ENCODE measurements at regions not wholly inside any gene's neighbourhood (a gene's known extent, or its start where the extent isn't known, plus 50 kb on each side); places are given as distances from the start of the nearest gene placed in this dataset.
"Not testable (repeated sequence)": the region's sequence is repeated elsewhere in the genome, so short reads cannot be mapped to it uniquely, and the experiment has no call there.

GRCh38 chr3:159409711-159410110 is 578.9 kb upstream of the IL12A start:
- RAD21 ChIA-PET (ENCODE audit: low non-redundant PET in 1 of 2, low total read pairs in 2 of 2, uncharacterized antibody in 2 of 2, unreplicated experiment in 2 of 2); H2AFZ ChIP-seq (ENCODE audit: low read depth, low read length, poor library complexity, severe bottlenecking); H3K4me2 ChIP-seq (ENCODE audit: low read length); H3K9me2 ChIP-seq (ENCODE audit: insufficient read depth); BruUV-seq (replicated peaks); H3K9me3 ChIP-seq (ENCODE audit: control insufficient read depth in 1 of 2, insufficient read depth in 1 of 2, low read depth in 1 of 2, low read length in 2 of 2); H3K27ac ChIP-seq (ENCODE audit: low read depth, low read length); intact Hi-C loops (cut with micrococcal nuclease); H3K36me3 ChIP-seq (ENCODE audit: control insufficient read depth in 1 of 2, insufficient read depth in 2 of 2, low read length in 2 of 2); H3K27me3 ChIP-seq (ENCODE audit: insufficient read depth, low read length); H3K4me3 ChIP-seq (replicated peaks in 1 of 2; ENCODE audit: low read depth in 1 of 2, low read length in 2 of 2); H4K20me1 ChIP-seq (ENCODE audit: insufficient read depth); CTCF ChIA-PET; DNase-seq (ENCODE audit: low read depth, low spot score); POLR2A ChIA-PET; H3K79me2 ChIP-seq (ENCODE audit: insufficient read depth, low read length); H3K9ac ChIP-seq (ENCODE audit: low read length); H3K4me1 ChIP-seq (ENCODE audit: control insufficient read depth in 1 of 2, insufficient read depth in 2 of 2, low read length in 2 of 2); ATAC-seq: not testable (repeated sequence)
- TF ChIP-seq CBX3 (IDR thresholded peaks at IDR 0.05; ENCODE audit: low read depth) = 0 out of 2 replicates have a peak, but pooled peaks have one; percentile 24

- Histone ChIP-seq H3K9ac (ENCODE audit: low read length) (no peak overlapping the region), H3K4me3 (replicated peaks in 1 of 2; ENCODE audit: low read depth in 1 of 2, low read length in 2 of 2) (no peak overlapping the region), H4K20me1 (ENCODE audit: insufficient read depth) (no peaks in the 10 kb centered on the region), H3K9me3 (ENCODE audit: control insufficient read depth in 1 of 2, insufficient read depth in 1 of 2, low read depth in 1 of 2, low read length in 2 of 2) (no peaks in the 10 kb centered on the region; a peak in 1 of 4 replicates), H3K9me2 (ENCODE audit: insufficient read depth) (no peaks in the 10 kb centered on the region), H3K4me2 (ENCODE audit: low read length) (no peak overlapping the region), H3K36me3 (ENCODE audit: control insufficient read depth in 1 of 2, insufficient read depth in 2 of 2, low read length in 2 of 2) (no peaks in the 10 kb centered on the region), H2AFZ (ENCODE audit: low read depth, low read length, poor library complexity, severe bottlenecking) (no peak overlapping the region), H3K27ac (ENCODE audit: low read depth, low read length) (no peak overlapping the region), H3K27me3 (ENCODE audit: insufficient read depth, low read length) (no peaks in the 10 kb centered on the region), H3K79me2 (ENCODE audit: insufficient read depth, low read length) (no peaks in the 10 kb centered on the region), H3K4me1 (ENCODE audit: control insufficient read depth in 1 of 2, insufficient read depth in 2 of 2, low read length in 2 of 2) (peaks cover 7 to 13% of the 10 kb centered on the region in 2 experiments; a peak in 3 of 4 replicates)
- ATAC-seq (no peak), DNase-seq (ENCODE audit: low read depth, low spot score) (no peak)
- no TSS peak for BruUV-seq (replicated peaks)
- ChIA-PET RAD21 (ENCODE audit: low non-redundant PET in 1 of 2, low total read pairs in 2 of 2, uncharacterized antibody in 2 of 2, unreplicated experiment in 2 of 2) (no interaction called here), POLR2A (no interaction called here), CTCF (no interaction called here)
- intact Hi-C loops (cut with micrococcal nuclease) = no loop called here
- TF ChIP-seq SRF (IDR thresholded peaks at IDR 0.05; ENCODE audit: low read depth) = no peak
- no peak for TF ChIP-seq POLR2A (IDR thresholded peaks at IDR 0.05; ENCODE audit: borderline replicate concordance, extremely low read depth, insufficient read depth, insufficient read length)
- TF ChIP-seq FOSL1 (IDR thresholded peaks at IDR 0.05; ENCODE audit: low read depth) = no peak
- no peak for TF ChIP-seq REST (IDR thresholded peaks at IDR 0.05; ENCODE audit: low read depth)
- no peak for TF ChIP-seq YY1 (IDR thresholded peaks at IDR 0.05; ENCODE audit: extremely low read depth, insufficient replicate concordance, low read depth, low read length)
- TF ChIP-seq RAD21 (IDR thresholded peaks at IDR 0.05; ENCODE audit: low read depth) = no peak
- TF ChIP-seq SP1 (IDR thresholded peaks at IDR 0.05; ENCODE audit: low read depth) = no peak
- TF ChIP-seq SIN3A (IDR thresholded peaks at IDR 0.05; ENCODE audit: low read depth) = no peak
- TF ChIP-seq ELF1 (IDR thresholded peaks at IDR 0.05; ENCODE audit: borderline replicate concordance, low read depth) = no peak
- TF ChIP-seq POLR2AphosphoS5 (IDR thresholded peaks at IDR 0.05; ENCODE audit: low read depth, low read length) = no peak
- TF ChIP-seq CEBPB (IDR thresholded peaks at IDR 0.05; ENCODE audit: low read depth) = no peak
- TF ChIP-seq EZH2 (IDR thresholded peaks at IDR 0.05) = no peak
- no peak for TF ChIP-seq ZFX (IDR thresholded peaks at IDR 0.05)
- no peak for TF ChIP-seq CBX3 (IDR thresholded peaks at IDR 0.05; ENCODE audit: low read depth)
These were observed 575.3 kb upstream of the IL12A start for GRCh38 chr3:159413319-159413718.

All from HCT116 (cell line).